HG03280 (cell line): ENCODE measurements at regions not wholly inside any gene's neighbourhood (a gene's known extent, or its start where the extent isn't known, plus 50 kb on each side); places are given as distances from the start of the nearest gene placed in this dataset.
"Not testable (repeated sequence)": the region's sequence is repeated elsewhere in the genome, so short reads cannot be mapped to it uniquely, and the experiment has no call there.

ENCODE experiments used
- ATAC-seq: cut with Tn5 transposase; IDR thresholded peaks from one replicate; pipeline ENCODE4 v1.9.1; 2021; ENCODE audit warnings: mild to moderate bottlenecking, moderate library complexity; ENCODE audit not compliant: unreplicated experiment

DNA sequence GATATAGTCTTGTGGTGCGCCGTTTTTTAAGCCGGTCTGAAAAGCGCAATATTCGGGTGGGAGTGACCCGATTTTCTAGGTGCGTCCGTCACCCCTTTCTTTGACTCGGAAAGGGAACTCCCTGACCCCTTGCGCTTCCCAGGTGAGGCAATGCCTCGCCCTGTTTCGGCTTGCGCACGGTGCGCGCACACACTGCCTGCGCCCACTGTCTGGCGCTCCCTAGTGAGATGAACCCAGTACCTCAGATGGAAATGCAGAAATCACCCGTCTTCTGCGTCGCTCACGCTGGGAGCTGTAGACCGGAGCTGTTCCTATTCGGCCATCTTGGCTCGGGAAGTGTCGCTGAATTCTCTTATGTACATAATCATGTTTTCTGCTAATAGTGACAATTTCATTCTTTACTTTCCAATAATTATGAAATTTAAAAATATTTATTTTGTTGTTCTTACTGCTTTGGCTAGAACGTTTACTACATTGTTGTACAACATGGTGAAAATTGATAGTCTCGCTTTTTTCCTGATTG lies 61.2 kb upstream of the MINDY3 start:
- ATAC-seq = not testable (repeated sequence)

DNA sequence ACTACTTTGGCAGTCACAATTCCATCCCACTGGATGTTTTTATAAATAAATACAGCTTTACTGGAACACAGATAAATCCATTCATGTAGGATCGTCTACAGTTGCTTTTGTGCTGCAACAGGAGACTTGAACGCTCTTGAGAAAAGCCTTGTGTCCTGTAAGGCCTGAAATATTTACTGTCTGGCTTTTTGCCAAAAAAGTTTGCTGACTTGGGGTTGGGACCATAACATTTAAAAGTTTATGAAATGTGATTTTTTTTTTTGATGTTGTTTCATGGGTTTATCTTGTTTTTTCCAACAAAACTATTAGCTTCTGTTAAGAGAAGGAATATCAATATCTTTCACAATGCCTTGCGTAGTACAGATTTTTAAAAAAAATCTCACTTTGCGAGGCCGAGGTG lies 71.1 kb upstream of the MINDY3 start:
- ATAC-seq = no peak

DNA sequence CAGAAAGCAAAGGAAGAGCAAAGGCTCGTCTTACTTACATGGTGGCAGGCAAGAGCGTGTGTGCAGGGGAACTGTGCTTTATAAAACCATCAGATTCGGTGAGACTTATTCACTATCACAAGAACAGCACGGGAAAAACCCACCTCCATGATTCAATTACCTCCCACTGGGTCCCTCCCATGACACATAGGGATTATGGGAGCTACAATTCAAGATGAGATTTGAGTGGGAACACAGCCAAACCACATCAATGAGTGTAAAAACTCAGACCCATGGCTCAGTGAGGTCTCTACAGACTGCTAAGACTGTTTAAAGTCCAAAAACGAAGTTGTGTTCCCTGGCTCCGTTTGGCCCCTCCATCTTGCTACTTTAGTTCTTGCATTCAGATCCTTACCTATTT lies 79.2 kb upstream of the MINDY3 start:
- not testable (repeated sequence) for ATAC-seq

DNA sequence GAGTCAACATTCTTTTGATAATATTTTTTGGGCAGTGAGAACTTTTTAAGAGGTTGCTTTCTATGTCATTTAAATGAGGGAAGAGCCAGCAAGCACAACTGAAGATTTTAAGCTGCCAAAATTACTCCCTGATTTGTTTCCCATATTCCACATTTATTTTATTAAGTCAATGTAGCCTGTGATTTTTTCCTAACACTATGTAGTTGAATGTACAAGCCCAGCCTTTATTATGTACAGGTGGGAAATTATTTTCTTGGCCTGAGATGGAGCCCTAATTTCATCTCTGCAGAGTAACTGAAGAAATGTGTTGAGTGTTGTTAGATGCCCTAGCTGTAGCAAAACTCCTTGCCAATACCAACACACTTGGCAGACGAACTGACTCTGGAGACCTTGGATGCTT lies 83.1 kb upstream of the MINDY3 start:
- no peak for ATAC-seq

DNA sequence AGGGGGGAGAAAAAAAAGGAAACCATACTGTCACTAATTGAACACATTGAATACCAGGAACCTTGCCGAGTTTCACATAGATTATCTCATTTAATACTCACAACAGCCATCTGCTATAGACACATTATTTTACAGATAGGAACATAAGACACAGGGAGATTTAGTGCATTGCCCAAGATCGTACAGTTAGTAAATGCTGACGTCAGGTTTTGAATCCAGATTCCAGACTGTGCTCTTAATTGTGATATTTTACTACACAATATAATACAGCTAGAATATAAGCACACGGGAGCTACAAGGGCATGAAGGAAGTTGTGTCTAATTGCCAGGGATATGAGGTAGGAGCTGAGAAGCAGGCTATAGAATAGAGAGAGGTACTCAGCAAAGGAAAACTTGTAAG lies 93.9 kb upstream of the MINDY3 start:
- ATAC-seq = no peak

DNA sequence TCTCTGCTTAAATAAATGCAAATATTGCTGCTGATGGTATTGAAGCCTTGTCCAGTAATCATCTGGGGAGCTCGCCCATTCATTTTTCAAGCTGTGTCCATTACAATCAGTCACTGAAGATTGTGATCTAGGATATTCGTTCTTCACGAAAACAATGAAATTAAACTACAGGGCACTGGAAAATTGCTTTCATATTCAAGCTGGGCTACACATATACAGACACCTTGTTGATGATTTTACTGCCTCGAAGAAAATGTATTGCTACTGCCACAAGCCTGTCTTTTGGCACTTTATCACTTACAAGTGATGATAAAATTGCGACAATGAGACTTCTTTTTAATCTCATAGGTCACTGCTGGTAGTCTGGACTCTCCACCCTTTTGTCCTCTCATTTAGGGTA lies 100.0 kb upstream of the MINDY3 start:
- no peak for ATAC-seq

DNA sequence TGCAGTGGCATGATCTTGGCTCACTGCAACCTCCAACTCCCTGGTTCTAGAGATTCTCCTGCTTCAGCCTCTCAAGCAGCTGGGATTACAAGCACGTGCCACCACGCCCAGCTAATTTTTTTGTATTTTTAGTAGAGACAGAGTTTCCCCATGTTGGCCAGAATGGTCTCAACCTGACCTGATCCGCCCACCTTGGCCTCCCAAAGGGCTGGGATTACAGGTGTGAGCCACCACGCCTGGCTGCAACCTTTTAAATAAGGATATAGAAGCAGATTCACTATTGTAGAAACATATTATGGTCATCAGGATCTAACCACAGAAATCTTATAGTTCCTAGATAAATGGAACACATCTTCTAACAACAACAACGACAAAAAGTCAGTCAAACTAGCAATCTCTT lies 112.4 kb upstream of the MINDY3 start:
- not testable (repeated sequence) for ATAC-seq

DNA sequence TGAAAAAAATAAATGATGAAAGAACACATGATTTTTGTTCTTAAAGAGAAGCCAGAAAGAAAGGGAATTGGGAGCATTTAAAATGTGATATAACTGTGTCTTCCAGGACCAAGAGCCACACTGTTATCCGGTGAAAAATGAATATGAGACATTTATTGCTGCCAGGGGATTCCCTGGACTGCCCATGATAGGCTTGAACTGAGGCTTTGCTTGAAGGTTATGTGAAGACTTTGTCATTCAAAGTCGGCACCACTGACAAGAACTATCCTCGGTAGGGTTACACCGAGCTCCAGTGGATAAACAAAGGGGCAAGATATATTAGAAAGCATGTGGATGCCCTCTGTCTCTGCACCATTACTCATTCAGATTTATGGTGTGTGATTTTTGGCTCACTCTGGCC lies 125.4 kb upstream of the MINDY3 start:
- ATAC-seq = no peak

DNA sequence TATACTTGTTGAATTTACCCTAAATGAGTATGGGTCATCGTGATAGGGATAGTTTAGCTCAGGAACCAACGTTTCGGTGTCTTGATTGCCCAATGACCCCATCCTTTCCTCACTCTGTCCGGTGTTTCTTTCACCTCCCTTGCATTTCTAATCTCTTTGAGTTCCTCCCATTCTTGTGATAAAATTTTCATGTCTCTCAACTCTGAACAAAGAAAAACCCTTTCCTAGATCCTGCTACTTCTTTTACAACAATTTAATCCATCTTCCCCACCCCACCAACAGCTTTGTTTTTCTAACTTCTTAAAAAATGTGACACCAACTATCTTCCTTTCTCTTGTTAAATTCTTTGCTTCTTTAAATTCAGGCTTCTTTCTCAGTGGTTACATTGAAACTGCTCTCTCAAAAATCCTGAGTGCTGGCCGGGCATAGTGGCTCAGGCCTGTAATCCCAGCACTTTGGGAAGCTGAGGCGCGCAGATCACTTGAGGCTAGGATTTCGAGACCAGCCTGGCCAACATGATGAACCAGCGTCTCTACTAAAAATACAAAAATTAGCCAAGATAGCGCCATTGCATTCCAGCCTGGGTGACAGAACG lies 130.3 kb upstream of the MINDY3 start:
- ATAC-seq = no peak

DNA sequence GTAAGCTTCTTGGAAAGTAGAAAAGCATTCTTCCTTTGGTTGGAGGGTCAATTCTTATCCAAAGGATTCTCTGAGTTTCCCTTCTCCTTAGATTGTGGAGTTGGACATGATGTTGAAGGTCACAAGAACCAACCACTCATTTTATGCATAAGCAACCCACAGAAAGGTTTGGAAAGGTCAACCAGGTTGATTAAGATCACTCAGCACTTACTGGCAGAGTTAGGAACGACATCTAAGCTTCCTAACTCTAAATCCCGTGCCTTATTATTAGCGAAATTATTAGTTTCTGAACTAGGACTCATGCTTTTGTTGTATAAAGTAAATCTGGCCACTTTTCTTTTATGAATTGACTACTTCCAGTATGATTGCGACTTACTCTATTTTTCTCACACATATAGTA lies 137.0 kb upstream of the MINDY3 start:
- no peak for ATAC-seq

DNA sequence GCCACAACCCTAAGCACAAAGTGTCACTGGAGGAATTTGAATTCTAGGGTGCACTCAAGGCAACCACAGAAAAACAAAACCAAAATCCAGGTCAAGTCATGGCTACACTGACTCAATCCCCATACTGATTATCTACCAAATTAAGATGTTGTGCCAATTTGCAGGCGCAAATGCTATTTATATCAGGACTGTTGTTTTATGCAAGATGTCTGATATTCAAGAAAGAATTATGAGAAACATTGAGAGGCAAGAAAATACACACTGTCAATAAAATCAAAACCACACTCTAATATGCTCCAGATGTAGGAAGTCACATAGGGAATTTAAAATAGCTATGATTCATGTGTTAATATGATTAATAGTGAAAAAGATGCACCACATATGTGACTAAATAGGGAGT lies 141.3 kb upstream of the MINDY3 start:
- no peak for ATAC-seq

DNA sequence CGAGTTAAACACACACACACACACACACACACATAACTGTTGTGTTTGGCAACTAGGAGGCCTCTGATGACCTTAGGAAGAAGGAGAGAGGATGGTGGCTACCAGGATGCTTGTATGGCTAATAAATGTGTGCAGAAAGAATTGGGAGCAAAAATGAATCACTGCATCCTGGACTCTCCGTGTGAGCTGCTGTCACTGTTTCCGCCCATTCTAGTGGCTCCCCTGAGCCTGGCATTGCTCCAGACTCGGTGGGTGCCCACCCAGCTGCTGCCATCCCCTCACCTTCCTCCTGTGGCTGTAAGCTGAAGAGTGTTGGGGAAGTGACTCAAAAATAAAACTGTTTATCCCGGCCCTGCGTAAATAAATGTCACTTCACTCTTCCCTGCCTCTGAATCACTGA lies 149.5 kb upstream of the MINDY3 start:
- no peak for ATAC-seq

DNA sequence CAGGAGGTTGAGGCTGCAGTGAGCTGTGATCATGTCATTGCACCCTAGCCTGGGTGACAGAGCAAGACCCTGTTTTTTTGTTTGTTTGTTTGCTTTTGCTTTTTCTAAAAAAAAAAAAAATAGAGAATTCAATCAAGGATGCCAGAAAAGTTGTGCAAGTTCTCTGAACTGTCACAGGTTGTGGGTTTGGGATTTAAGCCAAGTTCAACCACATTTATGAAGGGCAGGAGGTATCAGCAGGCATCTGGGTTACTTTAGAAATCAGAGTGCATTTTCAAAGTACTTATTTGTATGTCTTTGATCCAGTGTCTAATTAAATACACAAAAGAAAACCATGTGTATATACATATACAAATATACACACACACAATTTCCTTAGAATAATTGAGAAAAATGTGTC lies 151.2 kb upstream of the MINDY3 start:
- ATAC-seq = no peak

DNA sequence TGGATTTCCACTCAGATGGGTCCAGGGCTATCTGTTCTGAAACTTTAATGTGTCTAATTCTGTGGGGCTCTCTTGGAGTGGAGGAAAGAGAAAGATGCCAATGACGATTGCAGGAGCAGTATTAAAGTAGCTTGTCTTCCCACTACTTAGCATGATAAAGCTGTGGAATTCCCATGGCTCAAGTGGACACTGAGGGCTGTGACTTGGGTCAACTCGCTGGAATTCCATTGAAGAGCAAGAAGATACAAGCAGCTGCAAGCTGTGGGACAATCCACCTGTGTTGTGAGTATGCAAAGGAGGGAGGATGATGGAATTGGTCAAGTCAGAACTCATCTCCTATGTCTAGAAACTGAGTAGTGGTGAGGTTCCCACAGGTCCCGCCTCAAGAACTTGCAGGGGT lies 154.2 kb upstream of the MINDY3 start:
- no peak for ATAC-seq

DNA sequence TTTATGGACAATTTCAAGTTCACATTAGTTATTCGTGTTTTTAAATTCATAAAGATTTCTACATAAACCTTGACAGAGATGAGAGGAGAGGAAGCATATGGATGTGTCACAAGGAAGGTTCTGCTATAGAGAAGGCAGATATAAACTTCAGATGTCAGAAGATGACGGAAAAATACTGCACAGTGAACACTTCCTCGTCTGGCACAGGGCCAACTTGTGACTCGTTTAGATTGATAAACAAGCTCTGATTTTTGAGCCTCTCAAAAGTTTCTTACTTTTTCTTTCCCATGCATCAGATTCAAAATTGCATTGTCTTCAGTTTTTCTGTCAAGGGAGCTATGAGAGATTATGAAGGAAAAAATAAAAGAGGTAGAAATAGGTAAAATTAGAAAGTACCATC lies 156.4 kb upstream of the MINDY3 start:
- no peak for ATAC-seq

DNA sequence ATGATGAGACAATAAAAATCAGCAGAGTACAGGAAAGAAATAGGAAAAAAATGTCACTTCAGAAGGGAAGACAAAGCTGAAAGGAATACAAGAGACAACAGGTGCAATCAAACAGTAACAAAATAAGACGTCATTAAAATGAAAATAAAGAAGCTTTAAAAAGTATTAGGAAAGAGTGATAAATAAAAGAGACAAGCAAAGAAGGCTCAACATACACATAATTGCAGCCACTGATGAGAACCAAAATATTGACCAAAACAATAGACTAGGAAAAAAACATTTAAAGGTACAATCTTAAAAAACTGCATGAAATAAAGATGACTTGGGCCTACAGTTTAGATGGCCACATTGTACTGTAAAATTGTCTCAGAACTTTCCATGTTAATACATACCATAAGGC lies 160.5 kb upstream of the MINDY3 start:
- ATAC-seq = no peak

DNA sequence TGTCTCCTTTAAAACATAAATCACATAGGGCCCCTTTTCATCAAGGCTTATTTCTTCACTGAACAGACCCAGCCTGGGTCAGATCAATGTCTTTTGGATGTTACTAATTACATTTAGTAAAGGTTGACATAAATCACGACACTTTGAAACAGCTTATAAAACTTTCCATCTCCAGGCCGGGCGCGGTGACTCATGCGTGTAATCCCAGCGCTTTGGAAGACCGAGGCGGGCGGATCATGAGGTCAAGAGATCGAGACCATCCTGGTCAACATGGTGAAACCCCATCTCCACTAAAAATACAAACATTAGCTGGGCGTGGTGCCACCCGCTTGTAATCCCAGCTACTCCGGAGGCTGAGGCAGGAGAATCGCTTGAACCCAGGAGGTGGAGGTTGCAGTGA lies 166.5 kb upstream of the MINDY3 start:
- not testable (repeated sequence) for ATAC-seq

DNA sequence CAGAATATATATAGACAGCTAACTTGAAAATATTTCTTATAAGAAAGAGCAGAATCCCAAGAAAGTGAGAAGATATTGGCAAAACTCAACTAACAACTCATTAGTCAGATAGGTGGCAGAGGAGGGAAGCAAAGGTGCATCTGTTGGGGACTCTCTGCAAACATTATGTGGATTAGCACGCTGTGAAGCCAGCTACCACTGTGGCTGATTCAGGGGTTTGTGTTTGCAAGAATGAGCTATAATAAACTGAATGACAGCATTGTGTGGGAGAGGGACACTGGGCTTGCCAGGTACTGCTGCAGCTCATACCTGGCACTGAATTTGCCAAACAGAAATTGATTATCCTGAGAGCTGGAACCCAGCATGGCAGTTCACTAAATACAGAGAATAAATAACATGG lies 170.3 kb upstream of the MINDY3 start:
- no peak for ATAC-seq

DNA sequence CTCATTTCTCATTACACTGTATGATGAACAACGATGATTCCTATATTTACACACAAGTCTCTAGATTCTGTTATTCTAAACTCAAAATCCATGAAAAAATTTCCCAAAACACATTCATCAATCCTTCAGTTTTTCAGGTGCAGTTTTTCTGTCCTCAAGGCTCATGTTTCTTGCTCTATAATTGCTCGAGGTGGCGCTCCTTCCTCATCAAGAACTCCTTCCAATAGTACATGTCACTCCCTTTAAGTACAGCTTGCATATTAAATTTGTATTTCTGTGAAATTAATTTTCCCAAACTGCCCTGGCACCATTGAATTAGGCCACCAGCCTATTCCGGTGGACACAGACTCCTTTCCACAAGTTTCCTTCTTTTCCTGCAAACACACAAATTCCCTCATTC lies 188.7 kb upstream of the MINDY3 start:
- ATAC-seq = no peak

DNA sequence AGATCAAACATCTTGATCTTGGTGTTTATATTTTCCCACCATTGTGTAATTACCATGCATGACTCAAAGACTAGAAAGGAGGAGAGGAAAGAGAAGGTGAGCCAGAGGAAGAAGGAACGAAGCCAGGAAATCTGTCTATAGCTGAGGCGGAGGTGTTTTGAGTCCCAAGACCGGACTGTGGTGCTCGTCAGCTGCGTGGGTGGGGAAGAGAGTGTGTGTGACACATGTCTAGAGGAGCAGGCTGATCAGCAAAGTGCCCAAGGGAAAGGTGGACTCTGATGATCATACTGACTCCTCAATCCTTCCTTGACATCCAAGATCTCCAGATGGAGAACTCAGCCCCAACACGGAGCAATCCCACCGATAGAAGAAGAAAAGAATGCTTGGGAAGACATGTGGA lies 189.5 kb upstream of the MINDY3 start:
- no peak for ATAC-seq

DNA sequence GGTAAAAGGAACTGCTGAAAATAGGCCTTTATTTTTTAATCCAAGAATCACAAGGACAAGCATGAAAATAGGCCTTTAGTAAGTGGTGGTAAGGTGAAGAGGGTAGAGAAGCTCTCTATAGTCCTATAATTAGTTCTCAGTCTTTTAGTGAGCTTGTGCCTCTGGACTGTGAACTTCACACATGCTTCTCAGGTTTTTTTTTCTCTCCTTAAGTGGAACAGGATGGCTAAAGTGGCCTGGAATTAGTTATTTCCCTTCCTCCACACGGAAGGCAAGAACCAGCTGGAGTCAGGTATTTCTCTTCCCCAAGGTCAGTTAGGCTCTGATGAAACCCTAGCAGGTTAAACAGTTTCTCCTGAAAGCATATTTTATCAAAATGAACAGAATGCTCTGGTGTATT lies 203.0 kb upstream of the MINDY3 start:
- no peak for ATAC-seq

DNA sequence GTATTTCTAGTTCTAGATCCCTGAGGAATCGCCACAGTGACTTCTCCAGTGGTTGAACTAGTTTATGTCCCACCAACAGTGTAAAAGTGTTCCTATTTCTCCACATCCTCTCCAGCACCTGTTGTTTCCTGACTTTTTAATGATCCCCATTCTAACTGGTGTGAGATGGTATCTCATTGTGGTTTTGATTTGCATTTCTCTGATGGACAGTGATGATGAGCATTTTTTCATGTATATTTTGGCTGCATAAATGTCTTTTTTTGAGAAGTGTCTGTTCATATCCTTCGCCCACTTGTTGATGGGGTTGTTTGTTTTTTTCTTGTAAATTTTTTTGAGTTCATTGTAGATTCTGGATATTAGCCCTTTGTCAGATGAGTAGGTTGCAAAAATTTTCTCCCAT lies 223.2 kb upstream of the MINDY3 start:
- ATAC-seq = not testable (repeated sequence)

DNA sequence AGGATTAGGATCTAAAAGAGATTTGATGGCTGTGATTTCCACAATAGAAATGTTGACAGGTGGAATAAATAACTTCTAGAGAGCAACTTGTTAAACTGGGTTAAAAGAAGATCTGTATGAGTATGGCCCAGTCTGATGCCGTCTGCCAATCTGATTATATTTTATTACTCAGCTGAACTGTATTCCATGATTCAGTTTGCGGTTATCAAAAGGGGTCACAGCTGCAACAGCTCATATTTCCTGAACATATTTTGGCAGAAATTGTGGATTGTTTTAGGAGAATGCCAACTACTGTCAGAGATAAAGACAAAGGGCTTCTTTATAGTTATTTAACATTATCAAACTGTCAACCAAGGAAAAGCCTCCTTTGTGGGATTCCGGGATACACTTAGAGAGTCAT lies 244.8 kb upstream of the MINDY3 start:
- no peak for ATAC-seq
